GM21360 (cell line): ENCODE measurements at regions not wholly inside any gene's neighbourhood (a gene's known extent, or its start where the extent isn't known, plus 50 kb on each side); places are given as distances from the start of the nearest gene placed in this dataset.
"Not testable (repeated sequence)": the region's sequence is repeated elsewhere in the genome, so short reads cannot be mapped to it uniquely, and the experiment has no call there.

ENCODE experiments used
- ATAC-seq: cut with Tn5 transposase; IDR thresholded peaks from one replicate; pipeline ENCODE4 v1.9.1; 2021; ENCODE audit warnings: mild to moderate bottlenecking, moderate library complexity; ENCODE audit not compliant: unreplicated experiment

DNA sequence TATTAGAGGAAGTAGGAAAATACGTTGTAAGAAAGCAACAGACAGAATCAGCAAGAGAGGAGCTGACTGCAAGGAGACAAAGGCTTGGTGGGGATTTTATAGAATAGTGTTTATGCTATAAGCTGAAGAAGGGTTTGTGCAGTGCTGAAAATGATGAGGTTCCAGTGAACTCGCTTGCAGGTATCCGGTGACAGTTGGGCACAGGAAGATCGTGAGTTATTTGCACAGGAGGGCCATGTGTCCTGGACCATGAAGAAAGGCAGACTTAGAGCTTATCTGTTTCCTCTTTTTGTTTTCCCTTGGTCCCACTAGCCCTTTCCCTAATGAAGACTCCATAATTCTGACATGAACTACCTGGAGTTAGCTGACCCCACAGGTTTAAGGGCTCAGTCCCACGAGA lies 61.4 kb downstream of the NXNL2 start:
- no peak for ATAC-seq

DNA sequence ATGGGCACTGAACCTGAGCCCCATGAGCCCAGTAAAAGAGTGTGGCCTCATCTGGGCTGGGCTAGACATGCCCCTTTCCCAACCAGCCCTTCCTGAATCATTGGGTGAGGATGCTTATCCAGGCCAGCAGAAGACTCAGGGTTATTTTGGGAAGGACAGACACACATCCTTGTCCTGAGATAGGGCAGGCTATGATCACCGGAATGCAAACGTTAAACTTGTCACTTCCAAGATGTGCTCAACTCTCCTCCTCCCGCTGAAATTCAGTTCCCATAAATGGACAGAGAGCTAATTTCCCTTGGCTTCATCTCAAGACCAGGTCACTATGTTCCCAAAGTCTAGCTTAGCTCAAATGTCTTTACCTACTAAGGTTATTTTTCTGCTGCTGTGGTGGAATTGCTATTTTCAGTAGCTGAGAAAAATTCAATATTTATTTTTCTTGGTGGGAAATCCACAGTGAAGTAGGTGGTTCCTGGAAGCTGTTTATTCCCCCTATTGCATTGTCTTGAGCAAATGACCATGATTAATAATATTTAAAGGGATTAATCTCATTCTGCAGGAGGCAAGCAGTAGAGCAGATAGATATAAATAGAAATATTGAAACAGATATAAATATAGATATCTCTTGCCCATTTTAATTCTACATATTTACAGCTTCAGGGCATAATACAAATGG lies 70.0 kb downstream of the NXNL2 start:
- ATAC-seq, result no peak

DNA sequence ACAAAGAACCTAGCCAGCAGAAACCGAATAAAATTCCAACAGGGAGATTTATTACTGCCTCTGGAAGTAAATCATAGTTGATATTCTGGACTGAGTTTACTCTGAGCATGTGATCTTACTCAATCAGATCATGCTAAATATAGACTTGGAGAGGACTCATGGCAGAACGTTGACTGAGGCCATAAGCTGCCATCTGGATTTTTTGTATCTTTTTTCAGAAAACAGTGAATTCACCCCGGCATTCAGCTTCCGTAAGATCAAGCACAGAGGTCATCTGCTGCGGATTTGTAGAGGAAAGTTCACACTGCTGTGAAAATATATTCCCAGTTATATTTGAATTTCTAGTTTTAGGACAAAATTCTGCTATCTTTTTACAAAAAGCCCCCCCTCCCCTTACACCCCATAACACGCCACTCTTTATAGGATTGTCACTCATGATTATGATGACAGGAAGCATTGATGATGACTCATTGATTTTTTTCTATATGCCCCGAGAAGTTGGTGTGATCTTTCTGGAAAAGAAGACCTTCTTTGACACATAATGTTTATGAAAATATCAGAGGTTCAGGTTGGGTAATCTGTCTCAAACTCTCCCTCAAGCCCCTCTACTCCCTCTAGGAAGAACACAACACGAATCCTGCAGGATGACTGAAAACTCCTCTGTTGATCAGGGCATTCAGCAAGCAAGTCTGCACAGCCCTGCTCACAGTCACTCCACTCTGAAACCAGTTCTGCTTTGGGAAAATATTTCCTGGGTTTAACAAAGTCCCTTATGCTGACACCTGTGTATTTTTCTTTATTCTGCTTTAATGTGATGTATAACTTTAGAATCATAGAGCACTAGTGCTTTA lies 70.8 kb downstream of the NXNL2 start:
- ATAC-seq, result no peak

DNA sequence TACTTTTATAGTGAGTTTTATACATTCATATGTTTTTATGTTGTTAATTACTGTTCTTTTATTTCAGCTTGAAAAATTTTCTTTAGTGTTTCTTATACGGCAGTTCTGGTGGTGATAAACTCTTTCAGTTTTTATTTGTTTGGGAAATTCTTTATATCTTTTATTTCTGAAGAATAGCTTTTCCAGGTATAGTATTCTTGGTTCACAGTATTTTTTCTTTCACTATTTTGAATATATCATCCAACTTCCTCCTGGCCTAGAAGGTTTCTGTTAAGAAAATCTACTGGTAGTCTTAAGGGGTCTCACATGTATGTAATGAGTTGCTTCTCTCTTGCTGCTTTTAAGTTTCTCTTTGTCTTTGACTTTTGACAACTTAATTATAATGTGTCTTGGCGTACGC lies 79.4 kb downstream of the NXNL2 start:
- no peak for ATAC-seq

DNA sequence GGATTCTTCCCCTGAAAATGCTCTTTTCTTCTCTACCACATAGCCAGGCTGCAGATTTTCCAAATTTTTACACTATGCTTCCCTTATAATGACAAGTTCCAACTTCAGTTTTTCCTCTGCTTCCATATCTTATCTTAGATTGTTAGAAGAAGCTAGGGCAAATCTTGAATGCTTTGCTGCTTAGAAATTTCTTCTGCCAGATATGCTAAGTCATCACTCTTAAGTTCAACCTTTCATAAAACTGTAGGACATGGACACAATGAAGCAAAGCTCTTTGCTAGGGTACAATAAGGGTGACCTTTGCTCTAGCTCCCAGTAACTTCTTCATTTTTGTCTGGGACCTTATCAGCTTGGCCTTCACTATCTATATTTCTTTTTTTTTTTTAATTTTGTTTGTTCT lies 88.7 kb downstream of the NXNL2 start:
- ATAC-seq, result no peak

DNA sequence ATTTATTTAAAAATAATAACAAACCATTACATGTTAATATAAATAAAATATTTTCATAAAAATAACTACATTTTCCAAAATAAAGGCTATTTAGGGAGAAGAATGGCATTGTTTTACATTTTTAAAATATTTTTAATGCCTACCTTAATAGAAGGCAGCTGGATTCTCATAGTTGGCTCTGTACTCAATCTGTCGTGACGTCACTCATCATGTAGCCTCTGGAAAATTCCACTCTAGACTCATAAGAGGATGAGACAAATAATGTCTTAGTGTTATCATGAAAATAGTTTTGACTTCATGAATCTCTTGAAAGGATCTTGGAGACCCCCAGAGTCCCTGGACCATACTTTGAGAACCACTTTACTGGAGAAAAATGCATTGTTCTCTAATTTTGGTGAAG lies 93.1 kb downstream of the NXNL2 start:
- no peak for ATAC-seq

DNA sequence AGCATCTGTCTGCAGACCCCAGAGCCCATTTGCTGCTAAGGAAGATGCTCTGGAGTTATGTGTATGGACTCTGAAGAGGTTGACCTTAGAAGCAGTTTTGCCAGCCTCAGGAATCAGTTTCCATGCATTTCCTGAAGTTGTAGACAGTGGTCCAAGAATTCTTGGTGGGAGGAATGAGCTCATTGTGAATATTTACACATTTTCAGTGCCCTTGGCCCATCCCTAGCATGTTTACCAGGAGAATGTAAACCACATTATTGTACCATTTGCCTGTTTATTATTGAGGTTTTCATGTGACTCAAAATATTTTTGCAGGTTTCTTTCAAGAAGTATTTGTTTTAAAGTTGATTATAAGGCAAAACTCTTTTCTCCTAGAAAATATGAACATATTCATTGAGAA lies 93.8 kb downstream of the NXNL2 start:
- ATAC-seq, result no peak

DNA sequence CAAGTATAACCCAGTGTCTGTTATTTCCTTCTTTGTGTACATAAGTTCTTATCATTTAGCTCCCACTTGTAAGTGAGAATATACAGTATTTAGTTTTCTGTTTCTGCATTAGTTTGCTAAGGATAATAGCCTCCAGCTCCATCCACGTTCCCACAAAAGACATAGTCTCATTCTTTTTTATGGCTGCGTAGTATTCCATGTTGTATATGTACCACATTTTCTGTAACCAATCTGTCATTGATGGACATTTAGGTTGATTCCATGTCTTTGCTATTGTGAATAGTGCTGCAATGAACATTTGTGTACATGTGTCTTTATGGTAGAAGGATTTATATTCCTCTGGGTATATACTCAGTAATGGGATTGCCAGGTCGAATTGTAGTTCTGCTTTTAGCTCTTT lies 95.6 kb downstream of the NXNL2 start:
- not testable (repeated sequence) for ATAC-seq

DNA sequence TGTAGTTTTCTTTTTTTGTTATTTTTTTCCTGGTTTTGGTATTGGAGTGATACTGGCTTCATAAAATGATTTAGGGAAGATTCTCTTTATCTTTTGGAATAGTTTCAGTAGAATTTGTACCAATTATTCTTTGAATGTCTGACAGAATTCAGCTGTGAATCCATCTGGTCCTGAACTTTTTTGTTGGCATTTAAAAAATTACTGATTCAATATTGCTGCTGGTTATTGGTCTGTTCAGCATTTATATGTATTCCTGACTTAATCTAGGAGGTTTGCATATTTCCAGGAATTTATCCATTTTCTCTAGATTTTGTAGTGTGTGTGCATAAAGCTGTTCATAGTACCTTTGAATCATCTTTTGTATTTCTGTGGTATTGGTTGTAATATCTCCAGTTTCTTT lies 100.2 kb downstream of the NXNL2 start:
- ATAC-seq, result no peak

DNA sequence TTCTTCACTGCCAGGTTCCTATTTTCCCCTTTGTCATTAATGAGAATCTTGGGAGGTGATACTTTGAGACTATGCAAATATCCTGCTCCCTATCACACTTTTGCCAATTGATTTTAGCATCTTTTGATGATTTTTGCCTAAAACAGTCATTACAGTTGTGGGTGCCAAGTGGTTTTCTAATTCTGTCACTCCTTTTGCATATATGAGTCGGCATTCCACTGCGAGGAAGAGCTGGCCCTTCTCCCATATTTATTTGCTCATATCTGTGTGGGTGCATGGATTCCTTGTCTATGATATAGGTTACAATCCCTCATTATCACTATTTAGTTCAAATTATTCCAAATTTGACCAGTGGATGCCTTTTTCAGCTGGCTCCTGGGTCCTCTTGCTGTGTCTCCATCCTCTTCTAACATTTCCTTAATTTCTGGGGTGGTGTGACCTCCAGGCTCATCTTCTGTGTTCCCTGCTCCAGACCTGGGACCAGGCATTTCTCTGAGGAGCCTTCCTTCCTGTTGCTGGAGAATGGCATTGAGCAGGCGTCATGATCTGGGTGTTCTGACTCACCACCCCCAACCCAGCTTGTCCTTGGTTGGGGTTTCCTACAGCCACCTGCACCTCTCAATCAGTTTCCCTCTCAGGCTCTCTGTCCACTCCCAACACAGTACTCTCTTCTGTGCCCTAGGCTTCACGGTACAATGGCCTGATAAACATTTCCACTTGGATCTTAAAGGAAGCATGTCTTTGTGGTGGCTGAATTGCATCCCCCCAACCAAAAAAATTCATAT lies 106.7 kb downstream of the NXNL2 start:
- ATAC-seq, result no peak

DNA sequence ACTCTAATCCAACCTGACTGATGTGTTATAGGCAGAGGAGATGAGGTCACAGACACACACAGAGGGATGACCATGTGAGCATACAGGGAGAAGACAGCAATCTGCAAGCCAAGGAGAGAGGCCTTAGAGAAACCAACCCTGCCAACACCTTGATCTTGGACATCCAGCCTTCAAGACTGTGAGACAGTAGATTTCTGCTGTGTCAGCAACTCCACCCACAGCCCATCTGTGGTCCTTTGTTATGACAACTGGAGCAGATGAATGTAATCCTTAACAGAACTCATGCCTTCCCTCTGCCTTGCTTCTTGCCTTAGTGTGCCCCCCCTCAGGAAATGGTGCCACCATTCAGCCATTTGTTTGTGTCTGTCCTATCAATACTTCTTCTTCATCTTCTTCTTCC lies 107.4 kb downstream of the NXNL2 start:
- no peak for ATAC-seq

DNA sequence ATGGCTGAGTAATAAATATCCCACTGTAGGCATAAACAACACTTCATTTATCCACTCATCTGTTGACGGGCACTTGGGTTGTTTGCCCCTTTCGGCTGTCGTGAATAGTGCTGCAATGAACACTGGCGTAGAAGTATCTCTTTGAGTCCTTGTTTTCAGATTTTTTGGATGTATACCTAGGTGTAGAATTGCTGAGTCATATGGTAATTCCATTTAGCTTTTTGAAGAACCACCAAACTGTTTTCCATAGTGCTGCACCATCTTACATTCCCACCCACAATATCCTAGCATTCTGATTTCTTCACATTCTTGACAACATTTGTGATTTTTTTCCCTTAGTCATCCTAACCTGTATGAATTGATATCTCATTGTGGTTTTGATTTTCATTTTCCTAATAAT lies 109.0 kb downstream of the NXNL2 start:
- ATAC-seq, result no peak

DNA sequence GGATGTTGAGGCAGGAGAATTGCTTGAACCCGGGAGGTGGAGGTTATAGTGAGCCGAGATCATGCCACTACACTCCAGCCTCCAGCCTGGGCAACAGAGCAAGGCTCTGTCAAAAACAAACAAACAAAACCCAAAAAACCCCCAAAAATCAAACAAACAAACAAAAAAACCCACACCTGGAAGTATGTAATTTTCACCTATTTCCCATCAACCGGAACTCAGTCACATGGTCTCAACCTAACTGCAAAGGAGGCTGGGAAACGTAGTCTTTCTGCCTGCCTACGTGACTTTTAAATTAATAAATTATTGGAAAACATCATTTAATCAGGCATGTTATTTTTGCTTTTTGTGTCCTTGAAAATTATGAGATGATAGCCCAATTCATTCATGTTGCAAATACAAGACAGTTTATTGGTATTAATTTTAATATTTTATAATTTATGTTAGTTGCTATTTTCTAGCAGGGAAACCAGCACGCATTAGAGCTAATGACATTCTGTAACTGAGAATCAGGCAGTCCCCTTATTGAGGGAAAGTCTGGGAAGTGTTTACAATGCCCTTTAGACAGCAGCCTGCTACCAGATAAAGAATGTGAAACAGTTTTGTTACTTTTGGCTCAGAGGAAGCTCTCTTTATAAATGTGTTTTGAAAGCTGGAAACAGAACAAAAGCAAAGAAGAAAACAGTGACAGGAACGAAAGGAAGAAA lies 110.3 kb downstream of the NXNL2 start:
- ATAC-seq, result no peak

DNA sequence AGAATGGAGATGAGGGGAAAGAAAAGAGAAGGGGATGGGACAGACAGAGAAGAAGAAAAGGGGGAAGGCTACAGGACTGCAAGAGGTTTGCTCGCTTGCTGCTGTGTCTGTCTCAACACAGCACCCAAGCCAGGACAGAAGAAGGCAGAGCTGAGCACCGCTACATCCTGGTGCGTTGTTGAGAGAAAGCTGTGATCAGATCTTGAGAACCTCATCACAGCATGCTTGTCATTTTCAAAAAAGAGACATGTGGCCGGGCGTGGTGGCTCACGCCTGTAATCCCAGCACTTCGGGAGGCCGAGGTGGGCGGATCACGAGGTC lies 110.9 kb downstream of the NXNL2 start:
- ATAC-seq, result no peak

DNA sequence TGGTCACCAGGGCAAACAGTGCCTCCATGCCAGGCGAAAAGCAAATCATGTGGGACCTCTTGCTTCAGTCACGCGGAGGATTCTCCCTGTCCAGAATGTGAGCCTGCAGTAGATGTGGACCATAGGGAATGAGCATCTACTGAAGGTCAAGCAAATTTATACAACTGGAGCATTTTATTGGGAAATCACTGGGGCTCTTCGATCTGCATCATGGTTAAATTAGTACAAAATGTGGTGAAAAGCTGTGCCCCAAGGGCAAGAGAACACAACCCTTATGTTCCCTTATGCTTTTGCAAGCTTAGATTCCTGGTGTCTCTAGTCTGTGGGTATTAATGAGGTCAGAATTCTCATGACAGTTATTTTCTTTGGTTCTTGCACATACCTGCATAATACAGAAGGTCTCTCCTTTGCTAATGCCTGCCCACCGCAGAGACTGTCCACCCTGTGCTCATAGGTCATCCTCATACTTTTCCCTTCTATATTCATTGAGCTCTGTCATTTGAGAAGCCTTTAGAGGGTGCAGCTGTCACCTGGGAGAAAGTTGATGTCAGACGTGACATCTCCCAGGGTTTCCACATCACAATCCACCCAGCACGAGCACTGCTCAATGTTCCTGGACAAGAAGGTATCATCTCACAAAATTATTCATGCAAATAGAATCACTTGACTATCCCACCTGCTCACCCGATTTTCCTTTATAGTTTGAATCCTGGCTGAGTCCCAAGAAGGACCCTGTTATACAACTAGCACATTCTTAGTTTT lies 111.7 kb downstream of the NXNL2 start:
- ATAC-seq, result no peak

DNA sequence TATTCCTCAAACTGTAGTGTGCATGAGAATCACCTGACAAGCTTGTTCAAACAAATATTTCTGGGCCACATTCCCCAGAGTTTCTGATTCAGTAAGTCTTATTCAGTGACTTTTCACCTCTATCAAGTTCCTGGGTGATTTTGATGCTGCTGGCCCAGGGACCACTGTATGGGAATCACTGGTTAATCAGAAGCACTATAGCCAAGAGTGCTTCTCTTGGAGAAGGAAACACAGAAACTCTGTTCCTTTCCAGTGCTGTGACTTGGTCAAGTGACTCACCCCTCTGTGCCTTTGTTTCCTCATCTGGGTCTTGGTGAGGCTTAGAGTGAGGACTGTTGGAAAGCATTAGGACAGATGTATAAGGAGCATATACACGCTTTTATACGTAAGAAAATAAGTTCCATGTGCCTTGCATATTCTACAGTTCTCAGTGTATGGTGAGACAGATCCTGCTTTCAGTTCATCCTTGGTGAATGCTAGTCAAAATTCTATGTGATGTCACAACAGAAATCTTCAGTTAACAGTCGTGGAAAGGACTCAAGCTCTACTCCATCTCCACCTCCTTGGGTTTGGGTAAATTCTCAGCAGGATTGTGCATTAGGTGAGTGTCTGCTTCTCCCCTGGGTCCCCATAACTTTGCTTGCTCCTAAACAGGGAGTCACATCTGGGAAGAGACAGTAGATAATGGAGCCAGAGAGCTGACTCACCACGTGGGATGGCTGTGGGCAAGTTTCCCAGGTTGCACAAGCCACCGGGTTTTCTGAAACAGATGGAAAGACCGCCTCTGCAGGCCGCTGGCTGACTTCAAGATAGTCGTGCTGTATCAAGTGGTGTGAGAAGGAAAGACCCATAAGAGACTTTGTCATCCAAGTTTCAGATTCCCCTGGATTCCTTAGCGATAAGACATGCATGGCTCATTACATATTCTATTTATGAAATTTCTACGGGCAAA lies 117.0 kb downstream of the NXNL2 start:
- no peak for ATAC-seq

DNA sequence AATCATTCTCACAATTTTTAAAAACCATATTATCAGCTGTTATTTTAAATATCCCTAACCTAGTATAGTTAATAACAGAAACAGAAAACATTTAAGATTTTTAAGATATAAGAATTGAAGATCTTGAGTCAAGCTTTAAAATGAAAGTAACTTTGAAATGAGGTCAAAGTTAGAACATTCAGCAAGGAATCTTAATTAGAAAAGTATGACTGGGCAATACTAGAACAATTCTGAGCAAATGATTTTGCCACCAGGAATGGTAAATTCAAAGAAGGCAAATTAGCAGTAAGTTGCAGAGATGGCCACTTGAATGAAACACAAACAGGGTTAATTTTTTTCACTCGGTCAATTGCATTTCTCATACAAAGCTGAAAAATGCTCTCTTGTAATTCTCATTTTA lies 117.9 kb downstream of the NXNL2 start:
- no peak for ATAC-seq

DNA sequence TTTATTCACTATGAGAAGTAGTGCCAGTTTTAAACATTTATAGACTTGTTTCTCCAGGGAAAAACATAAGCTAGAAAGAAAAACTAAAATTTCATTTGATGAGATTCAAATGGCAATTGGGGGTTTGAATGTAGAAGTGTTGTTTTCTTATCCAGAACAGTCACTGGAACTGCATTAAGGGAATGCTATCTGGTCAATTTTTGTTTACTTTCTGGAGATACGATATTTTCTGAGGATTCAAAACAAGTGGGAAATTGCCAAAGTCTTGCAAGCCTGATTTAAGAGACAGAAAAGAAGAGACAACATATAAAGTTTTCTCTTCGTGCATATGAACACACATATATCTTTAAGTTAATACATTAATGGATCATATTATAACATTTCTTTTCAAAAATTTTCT lies 118.4 kb downstream of the NXNL2 start:
- no peak for ATAC-seq

DNA sequence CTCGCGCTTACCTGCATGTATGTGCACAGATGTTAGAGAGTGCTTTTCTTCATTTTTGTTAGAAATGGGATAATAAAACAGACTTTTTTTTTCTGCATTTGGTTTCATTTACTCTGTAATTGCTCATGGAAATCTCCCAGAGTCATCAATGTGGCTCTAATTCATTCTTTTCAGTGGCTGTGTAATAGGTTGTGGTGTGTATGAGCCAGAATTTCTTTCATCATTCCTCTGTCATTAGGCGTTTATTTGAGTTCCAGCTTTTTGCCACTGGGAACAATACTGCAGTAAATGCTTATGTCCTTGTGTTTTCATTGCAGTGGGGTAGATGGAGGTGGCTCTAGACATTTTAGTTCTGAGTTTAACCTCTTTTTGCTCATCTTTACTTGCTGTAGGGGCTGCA lies 118.9 kb downstream of the NXNL2 start:
- ATAC-seq, result no peak

DNA sequence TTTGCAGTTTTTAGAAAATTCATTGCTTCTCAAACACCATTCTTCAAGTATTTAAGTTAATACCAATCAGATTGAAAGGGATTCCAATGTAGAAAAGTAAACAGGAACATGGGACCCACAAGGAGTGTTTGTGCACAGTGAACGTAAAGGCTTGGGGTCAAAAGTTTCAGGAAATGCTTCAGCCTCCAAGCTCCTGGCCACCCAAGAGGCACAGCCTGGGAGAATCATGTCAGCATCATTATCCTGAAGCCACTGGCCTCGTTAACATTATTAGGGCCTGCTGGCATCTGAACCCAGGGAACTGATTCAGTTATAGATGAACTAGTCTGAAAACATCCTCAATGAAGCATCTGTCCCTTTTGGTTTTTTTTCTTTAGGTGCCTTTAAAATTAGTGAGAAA lies 122.9 kb downstream of the NXNL2 start:
- no peak for ATAC-seq
